Stomach (tissue), 4 donors: ENCODE measurements at regions not wholly inside any gene's neighbourhood (a gene's known extent, or its start where the extent isn't known, plus 50 kb on each side); places are given as distances from the start of the nearest gene placed in this dataset.

ENCODE experiments used
- EP300 ChIP-seq: sonication (generic); formaldehyde crosslinking; IDR thresholded peaks from one replicate; pipeline ENCODE4 v1.6.1; 2017; ENCODE audit warnings: antibody characterized with exemption
- POLR2A ChIP-seq, 4 donors: fragments of 450-650 bp; IDR thresholded peaks; one replicate each; pipeline ENCODE4 v1.6.1; 2016; ENCODE audit warnings: antibody characterized with exemption in 4 of 4, control low read depth in 2 of 4, mild to moderate bottlenecking in 1 of 4, moderate library complexity in 1 of 4
- POLR2AphosphoS5 ChIP-seq, 3 donors: sonication (generic); formaldehyde crosslinking; IDR thresholded peaks; one replicate each; pipeline ENCODE4 v1.6.1; 2016; ENCODE audit warnings: antibody characterized with exemption in 3 of 3
- TF ChIP-seq, protein P1 (sequence below), 7 experiments: fragments of 450-650 bp in 4 of 7; fragments of 200-600 bp in 3 of 7; sonication (generic) in 3 of 7; IDR thresholded peaks; one replicate each; pipeline ENCODE4 v1.5.1; 2016 to 2019; ENCODE audit warnings: antibody characterized with exemption in 7 of 7, control low read depth in 2 of 7, mild to moderate bottlenecking in 1 of 7

GRCh38 chr5:133898440-133898839 is 70.0 kb downstream of the C5orf15 start:
- TF ChIP-seq POLR2AphosphoS5 (IDR thresholded peaks at IDR 0.05) (no peak), EP300 (no peak), POLR2A (IDR thresholded peaks at IDR 0.05) (no peak)
- TF ChIP-seq, protein P1, sequence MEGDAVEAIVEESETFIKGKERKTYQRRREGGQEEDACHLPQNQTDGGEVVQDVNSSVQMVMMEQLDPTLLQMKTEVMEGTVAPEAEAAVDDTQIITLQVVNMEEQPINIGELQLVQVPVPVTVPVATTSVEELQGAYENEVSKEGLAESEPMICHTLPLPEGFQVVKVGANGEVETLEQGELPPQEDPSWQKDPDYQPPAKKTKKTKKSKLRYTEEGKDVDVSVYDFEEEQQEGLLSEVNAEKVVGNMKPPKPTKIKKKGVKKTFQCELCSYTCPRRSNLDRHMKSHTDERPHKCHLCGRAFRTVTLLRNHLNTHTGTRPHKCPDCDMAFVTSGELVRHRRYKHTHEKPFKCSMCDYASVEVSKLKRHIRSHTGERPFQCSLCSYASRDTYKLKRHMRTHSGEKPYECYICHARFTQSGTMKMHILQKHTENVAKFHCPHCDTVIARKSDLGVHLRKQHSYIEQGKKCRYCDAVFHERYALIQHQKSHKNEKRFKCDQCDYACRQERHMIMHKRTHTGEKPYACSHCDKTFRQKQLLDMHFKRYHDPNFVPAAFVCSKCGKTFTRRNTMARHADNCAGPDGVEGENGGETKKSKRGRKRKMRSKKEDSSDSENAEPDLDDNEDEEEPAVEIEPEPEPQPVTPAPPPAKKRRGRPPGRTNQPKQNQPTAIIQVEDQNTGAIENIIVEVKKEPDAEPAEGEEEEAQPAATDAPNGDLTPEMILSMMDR (IDR thresholded peaks at IDR 0.05) = no peak
